Upper lobe of left lung (tissue), 6 donors: ENCODE measurements at regions not wholly inside any gene's neighbourhood (a gene's known extent, or its start where the extent isn't known, plus 50 kb on each side); places are given as distances from the start of the nearest gene placed in this dataset.

Source experiments
- ATAC-seq, 2 donors: fragments of 200-7000 bp; cut with Tn5 transposase; one replicate each; pipeline ENCODE4 v1.9.1; 2022; ENCODE audit warnings: mild to moderate bottlenecking in 2 of 2, moderate library complexity in 2 of 2; ENCODE audit not compliant: low FRiP score in 2 of 2
- DNase-seq, 2 donors: peaks; one replicate each; pipeline ENCODE4 v3.0.0-alpha.2; 2019 to 2020
- H3K27ac ChIP-seq, 4 donors: fragments of 200-600 bp; sonication (generic); one replicate each; pipeline ENCODE4 v1.5.1; 2016 to 2019
- H3K27me3 ChIP-seq, 4 donors: fragments of 200-600 bp; sonication (generic); one replicate each; pipeline ENCODE4 v1.5.1; 2017 to 2019
- H3K36me3 ChIP-seq, 4 donors: fragments of 200-600 bp; sonication (generic); one replicate each; pipeline ENCODE4 v1.5.1; 2016 to 2019
- H3K4me1 ChIP-seq, 4 donors: fragments of 200-600 bp; sonication (generic); one replicate each; pipeline ENCODE4 v1.5.1; 2018 to 2019
- H3K4me3 ChIP-seq, 4 donors: fragments of 200-600 bp; sonication (generic); one replicate each; pipeline ENCODE4 v1.5.1; 2017 to 2019; ENCODE audit warnings: mild to moderate bottlenecking in 2 of 4, moderate library complexity in 1 of 4
- H3K9me3 ChIP-seq, 4 donors: fragments of 200-600 bp; sonication (generic); one replicate each; pipeline ENCODE4 v1.5.1; 2018 to 2019
- CTCF ChIP-seq, 6 experiments: fragments of 450-650 bp in 4 of 6; fragments of 200-600 bp in 2 of 6; sonication (generic) in 2 of 6; IDR thresholded peaks; one replicate each; pipeline ENCODE4 v1.5.1; 2016 to 2019; ENCODE audit warnings: antibody characterized with exemption in 6 of 6
- EP300 ChIP-seq, 4 donors: sonication (generic); formaldehyde crosslinking; IDR thresholded peaks; one replicate each; pipeline ENCODE4 v1.5.1; 2017; ENCODE audit warnings: antibody characterized with exemption in 4 of 4, control low read depth in 2 of 4
- POLR2A ChIP-seq, 4 donors: fragments of 450-650 bp; IDR thresholded peaks; one replicate each; pipeline ENCODE4 v1.5.1; 2016 to 2017; ENCODE audit warnings: antibody characterized with exemption in 4 of 4, mild to moderate bottlenecking in 2 of 4
- POLR2AphosphoS5 ChIP-seq, 2 donors: sonication (generic); formaldehyde crosslinking; IDR thresholded peaks; one replicate each; pipeline ENCODE4 v1.5.1; 2017; ENCODE audit warnings: antibody characterized with exemption in 2 of 2
- WGBS, 2 donors: methylation state at CpG; one replicate each; pipeline ENCODE4 v1.1.5; 2017 to 2018; 5-methylcytosine and 5-hydroxymethylcytosine counted together
- donor health status: DM: no; HTN: no; CAD: no; lungs with moderate emphysema.
- donor health status: DM: no; HTN: yes; CAD: no; lungs with severe emphysema.

DNA sequence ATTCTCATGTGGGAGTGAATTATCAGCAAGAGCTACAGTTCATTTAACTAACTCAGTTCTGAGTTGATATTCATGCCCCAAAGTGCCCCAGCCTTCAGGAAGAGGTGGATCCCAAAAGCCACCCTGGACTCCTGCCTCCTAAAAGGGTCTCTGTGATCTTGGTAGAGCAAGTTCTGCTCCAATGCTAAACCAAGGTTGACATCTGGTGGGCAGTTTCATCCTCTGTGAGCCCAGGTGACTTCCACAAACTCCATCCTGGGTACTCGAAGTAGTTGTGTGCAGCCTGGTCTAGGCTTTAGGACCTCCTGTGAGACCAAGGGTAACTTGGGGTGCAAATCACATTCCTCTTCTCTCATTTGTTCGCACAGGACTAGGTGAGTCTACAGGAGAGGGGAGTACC is 816.8 kb downstream of the MTRR start:
- Histone ChIP-seq H3K4me1 (no peaks in the 10 kb centered on the region), H3K27ac (no peak overlapping the region), H3K27me3 (no peaks in the 10 kb centered on the region), H3K36me3 (no peaks in the 10 kb centered on the region), H3K4me3 (no peak overlapping the region), H3K9me3 (no peaks in the 10 kb centered on the region)
- 72 to 84% methylated on average over 2 of the region's 2 CpGs for WGBS, 2 donors
- DNase-seq (no peak), ATAC-seq (no peak)
- TF ChIP-seq POLR2A (IDR thresholded peaks at IDR 0.05): no peak
- no peak for TF ChIP-seq POLR2AphosphoS5 (IDR thresholded peaks at IDR 0.05)
- TF ChIP-seq EP300 (IDR thresholded peaks at IDR 0.05): no peak
- TF ChIP-seq CTCF (IDR thresholded peaks at IDR 0.05): no peak

DNA sequence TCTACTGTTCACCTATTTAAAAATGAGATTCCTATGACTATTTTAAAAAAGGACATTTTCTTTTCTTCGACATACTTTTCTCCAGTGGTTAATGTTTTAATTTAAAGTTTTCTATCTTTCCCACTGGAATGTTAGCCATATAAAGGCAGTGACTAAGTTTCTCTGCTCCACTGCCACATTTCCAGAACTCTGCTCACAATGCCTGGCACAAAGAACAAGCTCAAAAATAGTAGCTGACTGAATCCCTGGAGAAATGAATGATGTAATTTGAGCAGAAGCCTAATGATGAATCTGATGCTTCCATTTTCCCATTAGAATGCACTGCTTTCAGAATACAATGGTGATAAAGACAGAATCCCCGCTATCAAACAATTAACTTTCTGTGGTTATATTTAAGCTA is 817.8 kb downstream of the MTRR start:
- no peak for ATAC-seq
- H3K4me3 ChIP-seq: no peak overlapping the region
- DNase-seq: no peak
- H3K27me3 ChIP-seq: no peaks in the 10 kb centered on the region
- no peaks in the 10 kb centered on the region for H3K4me1 ChIP-seq
- H3K36me3 ChIP-seq: no peaks in the 10 kb centered on the region
- 68 to 84% methylated on average over 2 of the region's 2 CpGs for WGBS, 2 donors
- H3K27ac ChIP-seq: no peak overlapping the region
- no peaks in the 10 kb centered on the region for H3K9me3 ChIP-seq
- TF ChIP-seq EP300 (IDR thresholded peaks at IDR 0.05) (no peak), POLR2AphosphoS5 (IDR thresholded peaks at IDR 0.05) (no peak), POLR2A (IDR thresholded peaks at IDR 0.05) (no peak), CTCF (IDR thresholded peaks at IDR 0.05) (no peak)

- no peak for ATAC-seq
- Histone ChIP-seq H3K36me3 (no peaks in the 10 kb centered on the region), H3K4me3 (no peak overlapping the region), H3K27me3 (no peaks in the 10 kb centered on the region), H3K4me1 (no peaks in the 10 kb centered on the region), H3K27ac (no peak overlapping the region), H3K9me3 (no peaks in the 10 kb centered on the region)
- WGBS, 2 donors: 76 to 95% methylated on average over 3 of the region's 3 CpGs
- DNase-seq: no peak
- TF ChIP-seq EP300 (IDR thresholded peaks at IDR 0.05) (no peak), POLR2AphosphoS5 (IDR thresholded peaks at IDR 0.05) (no peak), CTCF (IDR thresholded peaks at IDR 0.05) (no peak), POLR2A (IDR thresholded peaks at IDR 0.05) (no peak)
Measured at GRCh38 chr5:8689773-8690172, 820.8 kb downstream of the MTRR start.

DNA sequence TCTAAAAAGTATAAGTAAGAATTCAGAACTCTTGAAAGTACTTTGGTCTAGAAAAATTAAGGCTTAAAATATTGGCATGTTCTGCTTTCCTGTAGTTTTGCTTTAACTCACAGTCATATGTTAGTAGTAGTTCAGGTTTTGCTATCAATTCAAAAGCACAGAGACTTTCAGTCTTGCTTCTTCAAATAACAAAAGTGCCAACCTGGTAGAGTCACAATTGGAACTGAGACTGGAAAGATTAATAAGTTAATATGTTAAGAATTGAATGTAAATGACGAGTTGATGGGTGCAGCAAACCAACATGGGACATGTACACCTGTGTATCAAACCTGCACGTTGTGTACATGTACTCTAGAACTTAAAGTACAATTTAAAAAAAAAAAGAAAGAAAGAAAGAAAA is 822.3 kb downstream of the MTRR start:
- H3K27ac ChIP-seq: no peak overlapping the region
- no peaks in the 10 kb centered on the region for H3K36me3 ChIP-seq
- no peak for TF ChIP-seq POLR2AphosphoS5 (IDR thresholded peaks at IDR 0.05)
- TF ChIP-seq EP300 (IDR thresholded peaks at IDR 0.05): no peak
- TF ChIP-seq POLR2A (IDR thresholded peaks at IDR 0.05): no peak
- TF ChIP-seq CTCF (IDR thresholded peaks at IDR 0.05): no peak
- ATAC-seq (no peak), DNase-seq (no peak)
- WGBS, 2 donors: 55 to 56% methylated on average over 2 of the region's 2 CpGs
- H3K4me1 ChIP-seq: no peaks in the 10 kb centered on the region
- H3K9me3 ChIP-seq: no peaks in the 10 kb centered on the region
- no peak overlapping the region for H3K4me3 ChIP-seq
- H3K27me3 ChIP-seq: no peaks in the 10 kb centered on the region

DNA sequence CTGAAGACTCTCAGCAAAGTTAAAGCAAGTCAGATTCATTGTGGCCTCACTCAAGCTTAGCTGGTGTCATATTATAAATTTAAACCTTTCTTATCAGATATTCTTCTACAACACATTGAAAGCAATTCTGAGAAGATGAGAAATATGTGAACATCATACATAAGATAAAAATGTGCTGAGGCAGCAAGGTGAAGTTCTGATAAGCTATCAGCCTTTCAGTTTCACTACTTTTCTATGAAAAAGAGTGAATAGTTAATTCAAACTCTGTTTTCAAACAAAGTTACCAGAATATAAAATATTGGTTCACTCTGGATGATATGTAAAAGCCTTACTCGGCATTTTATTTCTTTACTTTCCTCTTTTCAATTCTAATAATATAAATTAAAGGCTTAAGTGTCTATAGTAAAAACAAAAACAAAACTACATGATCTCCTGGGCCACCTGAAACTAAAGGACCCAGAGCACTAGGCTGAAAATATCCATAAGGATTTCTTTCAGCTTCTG is 824.4 kb downstream of the MTRR start:
- Histone ChIP-seq H3K9me3 (no peaks in the 10 kb centered on the region), H3K4me3 (no peak overlapping the region), H3K27ac (no peak overlapping the region), H3K36me3 (no peaks in the 10 kb centered on the region), H3K4me1 (no peaks in the 10 kb centered on the region), H3K27me3 (no peaks in the 10 kb centered on the region)
- TF ChIP-seq EP300 (IDR thresholded peaks at IDR 0.05) (no peak), CTCF (IDR thresholded peaks at IDR 0.05) (no peak), POLR2A (IDR thresholded peaks at IDR 0.05) (no peak), POLR2AphosphoS5 (IDR thresholded peaks at IDR 0.05) (no peak)
- DNase-seq (no peak), ATAC-seq (no peak)
- WGBS, 2 donors: 82% methylated on average over 1 of the region's 1 CpG
